ENCODE measurements at regions not wholly inside any gene's neighbourhood (a gene's known extent, or its start where the extent isn't known, plus 50 kb on each side); places are given as distances from the start of the nearest gene placed in this dataset.

DNA sequence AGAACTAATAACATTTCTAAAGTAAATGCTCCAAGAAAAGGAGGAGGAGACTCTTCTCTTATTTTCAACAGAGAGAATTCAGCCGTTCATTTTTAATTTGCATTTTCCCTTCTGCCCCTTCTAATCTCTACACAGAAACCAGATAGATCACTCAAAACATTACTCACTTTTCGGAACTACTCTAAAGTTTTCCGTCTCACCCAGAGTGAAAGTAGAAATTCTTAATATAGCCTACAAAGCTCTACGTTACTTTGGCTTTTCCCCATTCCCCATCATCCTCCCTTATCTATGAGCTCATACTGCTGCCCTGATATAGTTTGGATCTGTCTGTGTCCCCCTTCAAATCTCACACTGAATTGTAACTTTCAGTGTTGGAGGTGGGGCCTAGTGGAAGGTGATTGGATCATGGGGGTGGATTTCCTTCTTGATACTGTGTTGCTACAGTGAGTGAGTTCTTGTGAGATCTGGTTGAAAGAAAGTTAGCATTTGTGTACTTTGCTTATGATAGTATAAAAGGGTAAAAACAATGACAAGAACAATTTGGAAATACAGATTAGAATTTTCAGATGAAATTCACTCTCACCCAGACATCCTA, 188.2 kb downstream of the AMY1C start:
- Histone ChIP-seq H3K4me3 (no peak overlapping the region), H3K27ac (no peak overlapping the region), H3K36me3 (no peaks in the 10 kb centered on the region), H3K4me1 (ENCODE audit: insufficient read depth) (no peaks in the 10 kb centered on the region), H3K27me3 (no peaks in the 10 kb centered on the region), H3K9me3 (no peaks in the 10 kb centered on the region)
- 46 to 62% (median 49%) methylated on average over 4 of the region's 4 CpGs for WGBS, 3 donors
- no peak for DNase-seq
- TF ChIP-seq POLR2A (IDR thresholded peaks at IDR 0.05) (no peak), EP300 (IDR thresholded peaks at IDR 0.05) (no peak)
- TF ChIP-seq, protein P1, sequence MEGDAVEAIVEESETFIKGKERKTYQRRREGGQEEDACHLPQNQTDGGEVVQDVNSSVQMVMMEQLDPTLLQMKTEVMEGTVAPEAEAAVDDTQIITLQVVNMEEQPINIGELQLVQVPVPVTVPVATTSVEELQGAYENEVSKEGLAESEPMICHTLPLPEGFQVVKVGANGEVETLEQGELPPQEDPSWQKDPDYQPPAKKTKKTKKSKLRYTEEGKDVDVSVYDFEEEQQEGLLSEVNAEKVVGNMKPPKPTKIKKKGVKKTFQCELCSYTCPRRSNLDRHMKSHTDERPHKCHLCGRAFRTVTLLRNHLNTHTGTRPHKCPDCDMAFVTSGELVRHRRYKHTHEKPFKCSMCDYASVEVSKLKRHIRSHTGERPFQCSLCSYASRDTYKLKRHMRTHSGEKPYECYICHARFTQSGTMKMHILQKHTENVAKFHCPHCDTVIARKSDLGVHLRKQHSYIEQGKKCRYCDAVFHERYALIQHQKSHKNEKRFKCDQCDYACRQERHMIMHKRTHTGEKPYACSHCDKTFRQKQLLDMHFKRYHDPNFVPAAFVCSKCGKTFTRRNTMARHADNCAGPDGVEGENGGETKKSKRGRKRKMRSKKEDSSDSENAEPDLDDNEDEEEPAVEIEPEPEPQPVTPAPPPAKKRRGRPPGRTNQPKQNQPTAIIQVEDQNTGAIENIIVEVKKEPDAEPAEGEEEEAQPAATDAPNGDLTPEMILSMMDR (IDR thresholded peaks at IDR 0.05), result no peak
- intact Hi-C loops (cut with DNase I), result no loop called here

DNA sequence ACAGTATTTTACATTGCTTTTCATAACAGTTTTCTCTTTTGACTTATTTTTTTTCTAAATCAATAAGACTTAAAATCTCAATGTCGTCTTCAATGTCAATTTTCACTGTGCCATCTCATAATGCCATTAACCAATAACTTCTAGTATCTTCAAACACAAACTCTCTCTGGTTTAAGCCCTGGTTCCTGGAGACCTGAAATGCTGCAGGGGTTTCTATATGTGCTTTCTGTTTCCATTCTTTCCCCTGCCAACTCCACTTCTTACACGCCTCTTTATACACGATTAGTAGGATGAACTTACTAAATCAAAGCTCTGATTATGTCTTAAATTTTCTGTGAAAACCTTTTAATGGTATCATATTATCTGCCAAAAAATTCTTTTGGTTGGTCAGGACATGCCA, 191.4 kb downstream of the AMY1C start:
- Histone ChIP-seq H3K27ac (no peak overlapping the region), H3K27me3 (no peaks in the 10 kb centered on the region), H3K9me3 (no peaks in the 10 kb centered on the region), H3K36me3 (no peaks in the 10 kb centered on the region), H3K4me1 (ENCODE audit: insufficient read depth) (no peaks in the 10 kb centered on the region), H3K4me3 (no peak overlapping the region)
- TF ChIP-seq POLR2A (IDR thresholded peaks at IDR 0.05) (no peak), EP300 (IDR thresholded peaks at IDR 0.05) (no peak)
- TF ChIP-seq, protein P1 (IDR thresholded peaks at IDR 0.05), result no peak
- DNase-seq, result no peak
- intact Hi-C loops (cut with DNase I), result no loop called here
- 33 to 46% (median 37%) methylated on average over 3 of the region's 3 CpGs for WGBS, 3 donors

DNA sequence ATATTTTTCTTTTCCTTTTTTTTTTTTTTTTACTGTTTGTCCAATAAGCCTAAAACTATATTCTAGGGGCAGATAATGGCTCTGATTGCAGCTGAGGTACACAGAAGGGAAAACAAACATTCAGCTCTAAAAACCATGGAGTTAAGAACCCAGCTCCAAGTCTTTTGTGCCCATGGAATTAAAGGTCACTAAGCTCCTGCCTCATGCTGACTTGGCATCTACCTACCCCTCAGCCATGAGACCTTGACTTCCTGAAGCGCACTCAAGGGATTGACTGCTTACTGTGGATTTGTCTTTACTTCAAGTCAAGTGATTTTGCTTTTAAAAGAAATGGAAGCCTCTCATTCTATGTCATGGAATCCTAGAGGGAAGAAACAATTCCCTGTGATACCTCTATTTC, 192.3 kb downstream of the AMY1C start:
- WGBS, 3 donors, result 87 to 96% (median 88%) methylated on average over 1 of the region's 1 CpG
- Histone ChIP-seq H3K27ac (no peak overlapping the region), H3K9me3 (no peaks in the 10 kb centered on the region), H3K36me3 (no peaks in the 10 kb centered on the region), H3K27me3 (no peaks in the 10 kb centered on the region), H3K4me1 (ENCODE audit: insufficient read depth) (no peaks in the 10 kb centered on the region), H3K4me3 (no peak overlapping the region)
- TF ChIP-seq POLR2A (IDR thresholded peaks at IDR 0.05) (no peak), EP300 (IDR thresholded peaks at IDR 0.05) (no peak)
- TF ChIP-seq, protein P1 (IDR thresholded peaks at IDR 0.05), result no peak
- DNase-seq, result no peak
- intact Hi-C loops (cut with DNase I), result no loop called here

DNA sequence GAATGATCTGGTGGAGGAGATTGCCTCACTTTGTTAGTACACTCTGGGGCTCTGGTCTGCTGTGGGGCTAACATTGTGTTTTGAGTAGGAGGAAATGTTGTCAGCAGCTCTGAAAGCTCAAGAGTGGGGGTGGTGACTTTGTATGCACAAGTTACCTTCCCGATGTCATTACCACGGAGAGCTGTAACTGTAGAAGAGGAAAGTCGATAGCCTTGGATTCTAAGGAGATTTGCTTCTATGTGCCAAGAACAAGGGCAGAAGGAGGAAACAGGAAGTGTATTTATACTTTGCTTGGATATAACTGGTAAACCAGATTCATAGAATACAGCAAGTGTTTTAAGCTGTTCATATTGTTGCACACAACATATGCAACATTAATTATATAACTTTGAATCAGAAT, 196.1 kb downstream of the AMY1C start:
- TF ChIP-seq POLR2A (IDR thresholded peaks at IDR 0.05), result no peak
- no peak for TF ChIP-seq EP300 (IDR thresholded peaks at IDR 0.05)
- TF ChIP-seq, protein P1 (IDR thresholded peaks at IDR 0.05), result no peak
- WGBS, 3 donors, result 52 to 69% (median 58%) methylated on average over 3 of the region's 3 CpGs
- no peak overlapping the region for H3K27ac ChIP-seq
- no peaks in the 10 kb centered on the region for H3K36me3 ChIP-seq
- no peaks in the 10 kb centered on the region for H3K27me3 ChIP-seq
- DNase-seq, result no peak
- H3K9me3 ChIP-seq, result no peaks in the 10 kb centered on the region
- H3K4me1 ChIP-seq (ENCODE audit: insufficient read depth), result no peaks in the 10 kb centered on the region
- no peak overlapping the region for H3K4me3 ChIP-seq
- intact Hi-C loops (cut with DNase I), result no loop called here
